CD8-positive, alpha-beta memory T cell (primary cell): ENCODE measurements at regions not wholly inside any gene's neighbourhood (a gene's known extent, or its start where the extent isn't known, plus 50 kb on each side); places are given as distances from the start of the nearest gene placed in this dataset.

Source experiments
- CTCF ChIA-PET: fragments of 350-600 bp; sonication (Branson Sonifier 250); formaldehyde crosslinking; loops from one replicate; lab custom pipeline; 2021; ENCODE audit warnings: antibody characterized with exemption; lab: Charles Lee
- POLR2A ChIA-PET: fragments of 350-600 bp; sonication (Branson Sonifier 250); formaldehyde crosslinking; loops from one replicate; lab custom pipeline; 2021; ENCODE audit warnings: antibody characterized with exemption; lab: Charles Lee
- DNase-seq, 5 donors: peaks; one replicate each; pipeline versions ENCODE4 v3.0.0 to v3.0.0-alpha.2; 2020 to 2022; ENCODE audit warnings: mixed read lengths in 1 of 5
- H3K27ac ChIP-seq: one replicate; pipeline ENCODE4 v1.7.0; 2013; ENCODE audit warnings: low read depth, mild to moderate bottlenecking, low read length, moderate library complexity
- H3K27me3 ChIP-seq: 2 replicates; pipeline ENCODE4 v1.7.0; 2013; ENCODE audit warnings: low read length, mild to moderate bottlenecking; ENCODE audit not compliant: insufficient read depth, poor library complexity, severe bottlenecking
- H3K36me3 ChIP-seq: 2 replicates; pipeline ENCODE4 v1.7.0; 2013; ENCODE audit warnings: mild to moderate bottlenecking, low read length, moderate library complexity; ENCODE audit not compliant: insufficient read depth
- H3K4me1 ChIP-seq: 2 replicates; pipeline ENCODE4 v1.7.0; 2013; ENCODE audit warnings: mild to moderate bottlenecking, low read length, moderate library complexity; ENCODE audit not compliant: insufficient read depth
- H3K4me3 ChIP-seq: 2 replicates; pipeline ENCODE4 v1.7.0; 2013; ENCODE audit warnings: mild to moderate bottlenecking, low read length
- H3K9me3 ChIP-seq: 2 replicates; pipeline ENCODE4 v1.7.0; 2013; ENCODE audit warnings: mild to moderate bottlenecking, low read length
- H3K27ac Mint-ChIP-seq, 8 donors: one replicate each; pipeline ENCODE4 v1.8.0; 2020 to 2021; ENCODE audit warnings: mixed read lengths in 8 of 8, mild to moderate bottlenecking in 6 of 8, inconsistent platforms in 3 of 8, moderate library complexity in 3 of 8
- H3K27me3 Mint-ChIP-seq, 2 donors: one replicate each; pipeline ENCODE4 v1.8.0; 2020 to 2021; ENCODE audit warnings: mixed read lengths in 2 of 2, mild to moderate bottlenecking in 1 of 2, moderate library complexity in 1 of 2
- H3K36me3 Mint-ChIP-seq, 3 donors: one replicate each; pipeline ENCODE4 v1.8.0; 2020 to 2021; ENCODE audit warnings: mixed read lengths in 3 of 3, inconsistent platforms in 1 of 3, mild to moderate bottlenecking in 1 of 3
- H3K4me1 Mint-ChIP-seq, 3 donors: one replicate each; pipeline ENCODE4 v1.8.0; 2020 to 2021; ENCODE audit warnings: mixed read lengths in 3 of 3, inconsistent platforms in 1 of 3, mild to moderate bottlenecking in 1 of 3
- H3K4me3 Mint-ChIP-seq, 7 donors: one replicate each; pipeline ENCODE4 v1.8.0; 2020 to 2021; ENCODE audit warnings: mixed read lengths in 7 of 7, mild to moderate bottlenecking in 6 of 7, moderate library complexity in 4 of 7, inconsistent platforms in 2 of 7
- H3K9me3 Mint-ChIP-seq, 5 donors: one replicate each; pipeline ENCODE4 v1.8.0; 2020 to 2022; ENCODE audit warnings: mixed read lengths in 5 of 5, mild to moderate bottlenecking in 3 of 5, moderate library complexity in 2 of 5, inconsistent platforms in 1 of 5

DNA sequence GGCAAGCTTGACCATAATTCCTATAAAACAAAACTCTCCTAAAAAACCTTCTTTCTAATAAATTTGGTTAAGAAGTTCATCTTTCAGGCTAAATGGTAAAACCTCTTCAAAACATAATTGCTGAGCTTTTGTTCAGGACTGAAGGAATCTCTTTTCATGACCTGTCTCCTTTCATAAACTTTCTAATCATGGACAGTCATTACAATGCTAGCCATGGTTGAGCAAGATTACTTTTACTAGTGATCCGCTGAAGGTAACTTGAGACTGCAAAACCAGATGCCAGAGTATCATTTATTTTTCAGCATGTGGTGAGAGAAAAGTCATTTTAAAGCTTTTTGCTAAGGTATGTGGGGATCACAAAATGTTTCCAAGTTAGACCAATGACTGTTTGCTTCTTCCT lies 186.4 kb upstream of the RHOBTB1 start:
- Histone ChIP-seq H3K27me3 (no peaks in the 10 kb centered on the region), H3K4me1 (no peaks in the 10 kb centered on the region), H3K27ac (no peak overlapping the region), H3K36me3 (no peaks in the 10 kb centered on the region), H3K4me3 (no peak overlapping the region), H3K9me3 (no peaks in the 10 kb centered on the region)
- Mint-ChIP-seq H3K27me3 (peaks cover 3 to 5% of the 10 kb centered on the region in 2 donors), H3K27ac (no peak overlapping the region), H3K9me3 (peaks cover 0 to 3% (median 0%) of the 10 kb centered on the region in 5 donors), H3K4me3 (no peak overlapping the region), H3K36me3 (no peaks in the 10 kb centered on the region), H3K4me1 (peaks cover 0 to 2% (median 0%) of the 10 kb centered on the region in 3 donors)
- ChIA-PET CTCF (no interaction called here), POLR2A (no interaction called here)
- DNase-seq = no peak

DNA sequence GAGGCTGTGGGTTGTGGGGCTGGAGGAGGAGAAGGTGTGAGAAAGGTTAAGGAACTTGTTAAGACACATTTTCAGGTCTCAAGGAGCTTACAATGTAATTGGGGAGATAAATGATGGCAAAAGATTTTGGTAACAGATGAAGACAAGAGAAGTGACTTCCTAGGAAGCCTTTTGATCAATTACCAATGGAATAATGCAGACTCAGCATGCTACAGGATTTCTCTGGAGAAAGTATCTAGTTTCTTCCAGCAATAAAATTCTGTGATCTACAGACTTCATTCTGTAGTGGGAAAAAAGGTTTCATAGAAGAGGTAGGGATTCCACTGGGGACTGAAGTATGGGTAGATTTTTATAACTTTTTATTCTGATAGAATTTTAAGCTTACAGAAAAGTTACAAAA lies 184.2 kb upstream of the RHOBTB1 start:
- peaks cover 0 to 2% (median 0%) of the 10 kb centered on the region in 3 donors for H3K4me1 Mint-ChIP-seq
- CTCF ChIA-PET = no interaction called here
- H3K27ac ChIP-seq = no peak overlapping the region

DNA sequence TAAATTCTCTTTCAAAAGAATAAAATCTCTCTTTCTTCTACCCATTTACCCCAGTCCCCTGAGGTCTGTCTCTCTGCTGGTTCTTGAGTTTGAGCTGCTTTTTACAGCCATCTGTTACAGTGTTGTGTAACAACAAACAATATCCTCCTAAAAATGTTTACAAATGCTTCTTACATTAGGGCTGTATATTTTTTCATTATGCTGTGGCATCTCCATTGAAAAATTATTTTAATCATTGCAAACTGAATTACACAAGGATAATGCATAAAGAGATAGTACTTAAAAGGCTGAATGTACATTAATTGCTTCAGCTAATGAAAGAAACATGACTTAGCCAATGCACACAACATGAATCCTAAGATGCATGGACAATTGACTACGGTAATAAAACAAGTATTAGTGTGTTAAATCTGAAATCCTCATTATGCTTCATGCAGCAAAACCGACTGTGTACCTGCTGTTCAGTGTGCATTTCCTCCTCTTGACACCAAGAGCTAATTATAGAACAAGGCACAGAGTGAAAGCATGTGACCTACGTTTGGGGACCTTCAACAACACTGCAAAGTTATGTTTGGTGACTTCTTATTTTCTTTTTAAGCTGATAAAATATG lies 181.7 kb upstream of the RHOBTB1 start:
- H3K4me3 Mint-ChIP-seq = no peak overlapping the region
- POLR2A ChIA-PET = no interaction called here
- no peak for DNase-seq
- no peak overlapping the region for H3K27ac ChIP-seq
- no peaks in the 10 kb centered on the region for H3K27me3 ChIP-seq
- H3K9me3 ChIP-seq = no peaks in the 10 kb centered on the region
- H3K27me3 Mint-ChIP-seq = peaks cover 4 to 5% of the 10 kb centered on the region in 2 donors
- H3K27ac Mint-ChIP-seq = no peak overlapping the region
- CTCF ChIA-PET = no interaction called here
- no peaks in the 10 kb centered on the region for H3K4me1 ChIP-seq
- no peaks in the 10 kb centered on the region for H3K36me3 Mint-ChIP-seq
- H3K9me3 Mint-ChIP-seq = no peaks in the 10 kb centered on the region
- no peak overlapping the region for H3K4me3 ChIP-seq
- no peaks in the 10 kb centered on the region for H3K36me3 ChIP-seq
- H3K4me1 Mint-ChIP-seq = peaks cover 0 to 2% (median 0%) of the 10 kb centered on the region in 3 donors

More for the DNA sequence above, 184.2 kb upstream of the RHOBTB1 start:
- Histone ChIP-seq H3K4me1 (no peaks in the 10 kb centered on the region), H3K36me3 (no peaks in the 10 kb centered on the region), H3K4me3 (no peak overlapping the region), H3K9me3 (no peaks in the 10 kb centered on the region), H3K27me3 (no peaks in the 10 kb centered on the region)
- no peaks in the 10 kb centered on the region for H3K36me3 Mint-ChIP-seq
- no peak for DNase-seq
- no peak overlapping the region for H3K27ac Mint-ChIP-seq
- H3K4me3 Mint-ChIP-seq = no peak overlapping the region
- peaks cover 0 to 1% (median 0%) of the 10 kb centered on the region in 5 donors for H3K9me3 Mint-ChIP-seq
- POLR2A ChIA-PET = no interaction called here
- H3K27me3 Mint-ChIP-seq = peaks cover 3 to 5% of the 10 kb centered on the region in 2 donors

DNA sequence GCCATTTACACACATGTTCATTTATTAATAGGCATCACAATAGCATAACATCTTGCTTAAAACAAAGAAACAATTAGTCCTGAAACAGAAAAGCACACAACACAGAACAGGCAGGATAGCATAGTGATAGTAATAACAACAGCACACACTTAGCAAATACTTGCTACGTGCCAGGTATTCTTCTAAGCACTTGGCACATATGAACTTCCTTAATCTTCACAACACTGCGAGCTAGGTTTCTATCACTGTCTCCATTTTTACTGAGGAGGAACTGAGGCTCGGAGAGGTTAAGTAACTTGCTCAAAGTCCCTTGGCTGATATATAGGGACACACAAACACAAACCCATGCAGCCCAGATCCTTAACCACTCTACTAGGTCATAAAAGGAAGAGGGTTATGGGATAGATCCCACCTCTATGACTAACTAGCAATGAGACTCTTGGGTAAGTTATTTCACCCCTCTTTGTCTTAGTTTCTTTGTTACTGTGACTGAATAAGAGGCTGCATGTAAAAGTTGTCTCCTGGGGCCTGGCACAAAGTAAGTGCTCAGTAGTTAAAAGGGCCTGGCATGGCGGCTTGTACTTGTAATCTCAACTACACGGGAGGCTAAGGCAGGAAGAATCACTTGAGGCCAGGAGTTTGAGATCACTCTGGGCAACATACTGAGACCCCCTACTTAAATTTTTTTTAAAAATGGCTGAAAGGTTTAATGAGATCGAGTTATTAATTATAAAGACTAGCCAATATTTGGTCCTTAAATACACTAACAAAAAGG lies 181.0 kb upstream of the RHOBTB1 start:
- H3K27me3 Mint-ChIP-seq = peaks cover 4 to 5% of the 10 kb centered on the region in 2 donors
- H3K4me3 Mint-ChIP-seq = no peak overlapping the region
- Histone ChIP-seq H3K4me1 (no peaks in the 10 kb centered on the region), H3K9me3 (no peaks in the 10 kb centered on the region), H3K27ac (no peak overlapping the region), H3K36me3 (no peaks in the 10 kb centered on the region), H3K4me3 (no peak overlapping the region), H3K27me3 (no peaks in the 10 kb centered on the region)
- no peak for DNase-seq
- ChIA-PET POLR2A (no interaction called here), CTCF (no interaction called here)
- no peaks in the 10 kb centered on the region for H3K9me3 Mint-ChIP-seq
- no peaks in the 10 kb centered on the region for H3K36me3 Mint-ChIP-seq
- H3K27ac Mint-ChIP-seq = no peak overlapping the region
- peaks cover 0 to 2% (median 0%) of the 10 kb centered on the region in 3 donors for H3K4me1 Mint-ChIP-seq

DNA sequence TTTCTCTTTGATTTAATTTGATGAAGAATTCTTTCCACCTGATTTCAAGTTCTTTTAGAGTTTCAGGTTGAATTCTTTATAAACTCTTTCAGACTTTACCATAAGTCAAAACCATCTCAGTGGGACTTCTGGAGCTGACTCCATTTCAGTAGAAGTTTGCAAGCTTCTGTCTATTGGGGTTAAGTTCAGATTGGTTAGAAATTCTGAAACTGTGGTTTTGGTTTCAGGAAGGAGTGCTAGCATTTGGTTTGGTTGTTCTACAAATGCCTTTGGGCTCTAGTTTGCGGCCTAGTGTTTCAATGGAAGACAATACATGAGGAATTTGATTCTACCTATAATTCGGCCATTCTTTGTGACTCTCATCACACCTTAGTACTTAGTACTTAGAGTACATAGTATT lies 176.8 kb upstream of the RHOBTB1 start:
- Mint-ChIP-seq H3K4me1 (peaks cover 0 to 2% (median 0%) of the 10 kb centered on the region in 3 donors), H3K27ac (no peak overlapping the region), H3K4me3 (no peak overlapping the region), H3K36me3 (no peaks in the 10 kb centered on the region), H3K27me3 (peaks cover 0 to 1% of the 10 kb centered on the region in 2 donors), H3K9me3 (no peaks in the 10 kb centered on the region)
- no peak for DNase-seq
- no peaks in the 10 kb centered on the region for H3K36me3 ChIP-seq
- POLR2A ChIA-PET = no interaction called here
- H3K27ac ChIP-seq = no peak overlapping the region
- no peaks in the 10 kb centered on the region for H3K9me3 ChIP-seq
- no peaks in the 10 kb centered on the region for H3K27me3 ChIP-seq
- H3K4me3 ChIP-seq = no peak overlapping the region
- CTCF ChIA-PET = no interaction called here
- H3K4me1 ChIP-seq = no peaks in the 10 kb centered on the region

DNA sequence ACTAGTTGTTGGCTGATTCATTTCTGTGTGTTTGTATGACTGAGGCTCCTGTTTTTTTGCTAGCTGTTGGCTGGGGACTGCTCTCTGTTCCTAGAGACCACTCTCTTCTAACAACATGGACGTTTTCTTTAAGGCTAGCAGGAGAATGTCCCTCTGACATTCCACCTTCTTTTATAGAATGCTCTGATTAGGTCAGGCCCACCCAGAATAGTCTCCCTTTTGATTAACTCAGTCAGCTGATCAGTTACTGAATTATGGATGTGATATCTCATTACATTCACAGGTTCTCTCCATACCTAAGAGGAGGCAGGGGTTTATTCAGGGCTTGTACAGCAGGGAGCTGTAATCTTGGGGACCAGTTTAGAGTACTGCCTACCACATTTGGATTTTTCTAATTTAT lies 175.6 kb upstream of the RHOBTB1 start:
- no peak overlapping the region for H3K4me3 Mint-ChIP-seq
- Histone ChIP-seq H3K4me3 (no peak overlapping the region), H3K27ac (no peak overlapping the region), H3K4me1 (no peaks in the 10 kb centered on the region), H3K9me3 (no peaks in the 10 kb centered on the region), H3K27me3 (no peaks in the 10 kb centered on the region), H3K36me3 (no peaks in the 10 kb centered on the region)
- ChIA-PET POLR2A (no interaction called here), CTCF (no interaction called here)
- H3K4me1 Mint-ChIP-seq = no peaks in the 10 kb centered on the region
- no peak overlapping the region for H3K27ac Mint-ChIP-seq
- no peaks in the 10 kb centered on the region for H3K36me3 Mint-ChIP-seq
- H3K27me3 Mint-ChIP-seq = peaks cover 0 to 1% of the 10 kb centered on the region in 2 donors
- DNase-seq = no peak
- H3K9me3 Mint-ChIP-seq = no peaks in the 10 kb centered on the region

DNA sequence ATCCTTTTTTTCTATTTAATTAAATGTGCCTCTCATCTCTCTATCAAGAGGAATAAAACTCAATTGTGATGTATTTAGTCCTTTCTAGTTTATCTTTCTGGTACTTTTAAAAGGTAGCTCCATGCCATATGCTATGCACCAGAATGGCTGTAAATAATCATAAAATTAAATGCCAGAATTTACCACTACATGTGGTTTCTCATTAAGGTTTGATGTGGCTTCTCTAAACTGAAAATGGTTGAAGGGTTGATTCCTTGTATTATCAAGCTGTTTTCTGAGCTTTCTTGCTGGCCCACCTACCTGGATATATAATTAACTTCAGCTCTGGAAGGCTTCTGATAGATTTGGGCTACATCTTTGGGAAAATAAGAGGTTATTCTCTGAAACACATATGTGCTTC lies 171.9 kb upstream of the RHOBTB1 start:
- Histone ChIP-seq H3K4me3 (no peak overlapping the region), H3K4me1 (no peaks in the 10 kb centered on the region), H3K36me3 (no peaks in the 10 kb centered on the region), H3K27me3 (no peaks in the 10 kb centered on the region), H3K27ac (no peak overlapping the region), H3K9me3 (no peaks in the 10 kb centered on the region)
- POLR2A ChIA-PET = no interaction called here
- Mint-ChIP-seq H3K27me3 (no peaks in the 10 kb centered on the region), H3K36me3 (no peaks in the 10 kb centered on the region), H3K4me3 (no peak overlapping the region), H3K27ac (no peak overlapping the region), H3K9me3 (peaks cover 0 to 2% (median 0%) of the 10 kb centered on the region in 5 donors), H3K4me1 (no peaks in the 10 kb centered on the region)
- no peak for DNase-seq
- CTCF ChIA-PET = no interaction called here

DNA sequence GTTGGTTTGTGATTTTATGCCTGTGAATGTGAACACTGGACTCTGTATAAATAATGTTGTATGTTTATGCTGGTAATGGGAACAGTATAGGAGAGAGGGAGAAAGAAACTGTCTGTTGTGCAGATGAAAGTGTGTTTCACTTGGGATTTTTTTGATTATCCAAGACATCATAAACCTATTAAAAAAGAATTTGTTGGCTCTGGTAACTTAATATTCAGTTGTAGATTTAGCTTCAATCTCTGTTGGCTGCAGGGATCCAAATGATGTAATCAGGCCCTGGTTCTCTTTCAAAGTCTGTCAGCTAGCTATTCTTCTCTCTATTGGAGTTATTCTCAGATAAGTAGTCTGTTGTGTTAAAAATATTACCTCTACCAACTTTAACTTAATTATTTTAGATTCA lies 168.8 kb upstream of the RHOBTB1 start:
- Mint-ChIP-seq H3K27me3 (no peaks in the 10 kb centered on the region), H3K36me3 (no peaks in the 10 kb centered on the region), H3K4me1 (no peaks in the 10 kb centered on the region), H3K9me3 (peaks cover 0 to 2% (median 0%) of the 10 kb centered on the region in 5 donors), H3K4me3 (no peak overlapping the region), H3K27ac (no peak overlapping the region)
- no peaks in the 10 kb centered on the region for H3K4me1 ChIP-seq
- ChIA-PET POLR2A (no interaction called here), CTCF (no interaction called here)
- no peak overlapping the region for H3K4me3 ChIP-seq
- DNase-seq = no peak
- H3K27ac ChIP-seq = no peak overlapping the region
- no peaks in the 10 kb centered on the region for H3K27me3 ChIP-seq
- H3K36me3 ChIP-seq = no peaks in the 10 kb centered on the region
- H3K9me3 ChIP-seq = no peaks in the 10 kb centered on the region
